K562 (cell line): ENCODE measurements at regions not wholly inside any gene's neighbourhood (a gene's known extent, or its start where the extent isn't known, plus 50 kb on each side); places are given as distances from the start of the nearest gene placed in this dataset.

ENCODE experiments used
- ATF3 ChIP-seq, 2 experiments: fragments of 450-650 bp in 1 of 2; sonication (generic) in 1 of 2; formaldehyde crosslinking in 1 of 2; IDR thresholded peaks in 1 of 2; conservative IDR thresholded peaks in 1 of 2; 2 replicates each; pipeline versions ENCODE4 v1.6.1 to v1.8.1; 2016 to 2023; ENCODE audit warnings: mild to moderate bottlenecking in 2 of 2, moderate library complexity in 2 of 2, inconsistent platforms in 1 of 2, missing genetic modification reagents in 1 of 2
- CREM ChIP-seq: IDR thresholded peaks from 2 replicates; pipeline ENCODE4 v1.6.1; 2014; ENCODE audit warnings: antibody characterized with exemption, low read depth
- FOXP1 ChIP-seq: sonication (generic); formaldehyde crosslinking; IDR thresholded peaks from 2 replicates; pipeline ENCODE4 v1.8.0; 2022; ENCODE audit warnings: mild to moderate bottlenecking, missing genetic modification reagents
- L3MBTL2 ChIP-seq: fragments of 450-650 bp; IDR thresholded peaks from 2 replicates; pipeline ENCODE4 v1.6.1; 2016; ENCODE audit warnings: mild to moderate bottlenecking, moderate library complexity
- MTA2 ChIP-seq: fragments of 450-650 bp; IDR thresholded peaks from 2 replicates; pipeline ENCODE4 v1.6.1; 2016; ENCODE audit warnings: low read depth
- RFX7 ChIP-seq: fragments of 250-450 bp; sonication (Bioruptor Pico); IDR thresholded peaks from 2 replicates; pipeline ENCODE4 v1.5.1; 2021; ENCODE audit warnings: mild to moderate bottlenecking
- SMAD4 ChIP-seq: fragments of 250-450 bp; sonication (Bioruptor Pico); conservative IDR thresholded peaks from 2 replicates; pipeline ENCODE4 v1.8.0; 2021; ENCODE audit warnings: inconsistent platforms, mild to moderate bottlenecking, moderate library complexity
- STAT5A ChIP-seq: IDR thresholded peaks from 2 replicates; pipeline ENCODE4 v1.6.1; 2012; ENCODE audit warnings: low read length, inconsistent platforms, borderline replicate concordance
- TFAP4 ChIP-seq: sonication (generic); formaldehyde crosslinking; IDR thresholded peaks from 2 replicates; pipeline ENCODE4 v1.8.0; 2022; ENCODE audit warnings: missing genetic modification reagents, mild to moderate bottlenecking, moderate library complexity, borderline replicate concordance
- ZFP30 ChIP-seq: fragments of 250-450 bp; sonication (Bioruptor Pico); IDR thresholded peaks from 2 replicates; pipeline ENCODE4 v1.8.0; 2022; ENCODE audit warnings: moderate library complexity, mild to moderate bottlenecking, inconsistent platforms, borderline replicate concordance
- ZNF584 ChIP-seq: fragments of 200-800 bp; sonication (Bioruptor generic); IDR thresholded peaks from 2 replicates; pipeline ENCODE4 v1.6.1; 2016; ENCODE audit warnings: low read depth, mild to moderate bottlenecking, missing genetic modification characterization, missing compliant biosample characterization
- ZNF644 ChIP-seq: fragments of 200-800 bp; sonication (Bioruptor generic); IDR thresholded peaks from 2 replicates; pipeline ENCODE4 v1.6.1; 2016; ENCODE audit warnings: low read depth, missing genetic modification characterization, missing compliant biosample characterization
- ZNF668 ChIP-seq: fragments of 250-450 bp; sonication (Bioruptor Pico); IDR thresholded peaks from 2 replicates; pipeline ENCODE4 v1.8.0; 2022; ENCODE audit warnings: mild to moderate bottlenecking, inconsistent platforms
- TF ChIP-seq, protein P1 (sequence below): fragments of 450-650 bp; formaldehyde crosslinking; conservative IDR thresholded peaks from 2 replicates; pipeline ENCODE4 v1.4.0; 2022; ENCODE audit warnings: mild to moderate bottlenecking, missing genetic modification characterization
- TF ChIP-seq, protein P2 (sequence below): fragments of 200-800 bp; sonication (Bioruptor generic); IDR thresholded peaks from 2 replicates; pipeline ENCODE4 v1.6.1; 2017; ENCODE audit warnings: missing genetic modification characterization, missing compliant biosample characterization
- TF ChIP-seq, protein P3 (sequence below): sonication (generic); formaldehyde crosslinking; IDR thresholded peaks from 2 replicates; pipeline ENCODE4 v1.9.0; 2022; ENCODE audit warnings: mild to moderate bottlenecking, missing genetic modification reagents
- TF ChIP-seq, protein P4 (sequence below): sonication (generic); formaldehyde crosslinking; IDR thresholded peaks from 2 replicates; pipeline ENCODE4 v1.8.1; 2023; ENCODE audit warnings: mild to moderate bottlenecking, missing genetic modification reagents

- TF ChIP-seq, protein P1, sequence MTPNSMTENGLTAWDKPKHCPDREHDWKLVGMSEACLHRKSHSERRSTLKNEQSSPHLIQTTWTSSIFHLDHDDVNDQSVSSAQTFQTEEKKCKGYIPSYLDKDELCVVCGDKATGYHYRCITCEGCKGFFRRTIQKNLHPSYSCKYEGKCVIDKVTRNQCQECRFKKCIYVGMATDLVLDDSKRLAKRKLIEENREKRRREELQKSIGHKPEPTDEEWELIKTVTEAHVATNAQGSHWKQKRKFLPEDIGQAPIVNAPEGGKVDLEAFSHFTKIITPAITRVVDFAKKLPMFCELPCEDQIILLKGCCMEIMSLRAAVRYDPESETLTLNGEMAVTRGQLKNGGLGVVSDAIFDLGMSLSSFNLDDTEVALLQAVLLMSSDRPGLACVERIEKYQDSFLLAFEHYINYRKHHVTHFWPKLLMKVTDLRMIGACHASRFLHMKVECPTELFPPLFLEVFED (CRISPR knock-in tag), result no peak
- TF ChIP-seq, protein P2, sequence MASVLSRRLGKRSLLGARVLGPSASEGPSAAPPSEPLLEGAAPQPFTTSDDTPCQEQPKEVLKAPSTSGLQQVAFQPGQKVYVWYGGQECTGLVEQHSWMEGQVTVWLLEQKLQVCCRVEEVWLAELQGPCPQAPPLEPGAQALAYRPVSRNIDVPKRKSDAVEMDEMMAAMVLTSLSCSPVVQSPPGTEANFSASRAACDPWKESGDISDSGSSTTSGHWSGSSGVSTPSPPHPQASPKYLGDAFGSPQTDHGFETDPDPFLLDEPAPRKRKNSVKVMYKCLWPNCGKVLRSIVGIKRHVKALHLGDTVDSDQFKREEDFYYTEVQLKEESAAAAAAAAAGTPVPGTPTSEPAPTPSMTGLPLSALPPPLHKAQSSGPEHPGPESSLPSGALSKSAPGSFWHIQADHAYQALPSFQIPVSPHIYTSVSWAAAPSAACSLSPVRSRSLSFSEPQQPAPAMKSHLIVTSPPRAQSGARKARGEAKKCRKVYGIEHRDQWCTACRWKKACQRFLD (CRISPR knock-in tag), result peak; percentile 48; the same call in 1 of the 2 replicates
- TF ChIP-seq SMAD4 (peak; percentile 2; the same call in 1 of the 2 replicates), ZNF644 (peak; percentile 71), CREM (0 out of 2 replicates have a peak, but pooled peaks have one; percentile 16), TFAP4 (CRISPR knock-in tag) (peak; percentile 35; the same call in 1 of the 2 replicates), FOXP1 (CRISPR knock-in tag) (no peak), ZNF668 (CRISPR knock-in tag) (0 out of 2 replicates have a peak, but pooled peaks have one; percentile 34), ZNF584 (peak; percentile 88; the same call in 1 of the 2 replicates), MTA2 (no peak), ATF3 (IDR thresholded peaks at IDR 0.05) (peak; percentile 79), ATF3 (CRISPR knock-in tag; conservative IDR thresholded peaks at IDR 0.05) (no peak), ZFP30 (CRISPR knock-in tag) (no peak), L3MBTL2 (peak; percentile 63), RFX7 (CRISPR knock-in tag) (no peak), STAT5A (no peak)
- TF ChIP-seq, protein P3, sequence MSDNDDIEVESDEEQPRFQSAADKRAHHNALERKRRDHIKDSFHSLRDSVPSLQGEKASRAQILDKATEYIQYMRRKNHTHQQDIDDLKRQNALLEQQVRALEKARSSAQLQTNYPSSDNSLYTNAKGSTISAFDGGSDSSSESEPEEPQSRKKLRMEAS (CRISPR knock-in tag), result peak; percentile 54; the same call in 1 of the 2 replicates
- TF ChIP-seq, protein P4, sequence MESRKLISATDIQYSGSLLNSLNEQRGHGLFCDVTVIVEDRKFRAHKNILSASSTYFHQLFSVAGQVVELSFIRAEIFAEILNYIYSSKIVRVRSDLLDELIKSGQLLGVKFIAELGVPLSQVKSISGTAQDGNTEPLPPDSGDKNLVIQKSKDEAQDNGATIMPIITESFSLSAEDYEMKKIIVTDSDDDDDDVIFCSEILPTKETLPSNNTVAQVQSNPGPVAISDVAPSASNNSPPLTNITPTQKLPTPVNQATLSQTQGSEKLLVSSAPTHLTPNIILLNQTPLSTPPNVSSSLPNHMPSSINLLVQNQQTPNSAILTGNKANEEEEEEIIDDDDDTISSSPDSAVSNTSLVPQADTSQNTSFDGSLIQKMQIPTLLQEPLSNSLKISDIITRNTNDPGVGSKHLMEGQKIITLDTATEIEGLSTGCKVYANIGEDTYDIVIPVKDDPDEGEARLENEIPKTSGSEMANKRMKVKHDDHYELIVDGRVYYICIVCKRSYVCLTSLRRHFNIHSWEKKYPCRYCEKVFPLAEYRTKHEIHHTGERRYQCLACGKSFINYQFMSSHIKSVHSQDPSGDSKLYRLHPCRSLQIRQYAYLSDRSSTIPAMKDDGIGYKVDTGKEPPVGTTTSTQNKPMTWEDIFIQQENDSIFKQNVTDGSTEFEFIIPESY (CRISPR knock-in tag), result peak; percentile 55; the same call in 1 of the 2 replicates
Observed at GRCh38 chr6:14713008-14713960, 532.6 kb upstream of the JARID2 start (continued).
